Tibial nerve (tissue), 4 donors: ENCODE measurements at regions not wholly inside any gene's neighbourhood (a gene's known extent, or its start where the extent isn't known, plus 50 kb on each side); places are given as distances from the start of the nearest gene placed in this dataset.

Source experiments
- EP300 ChIP-seq, 2 donors: sonication (generic); formaldehyde crosslinking; IDR thresholded peaks; one replicate each; pipeline ENCODE4 v1.6.1; 2017; ENCODE audit warnings: antibody characterized with exemption in 2 of 2, mild to moderate bottlenecking in 1 of 2
- POLR2A ChIP-seq, 2 donors: fragments of 450-650 bp; IDR thresholded peaks; one replicate each; pipeline ENCODE4 v1.6.1; 2017; ENCODE audit warnings: antibody characterized with exemption in 2 of 2, mild to moderate bottlenecking in 2 of 2, moderate library complexity in 2 of 2
- TF ChIP-seq, protein P1 (sequence below), 5 experiments: fragments of 200-600 bp in 3 of 5; fragments of 450-650 bp in 2 of 5; sonication (generic) in 3 of 5; IDR thresholded peaks; one replicate each; pipeline ENCODE4 v1.5.1; 2016 to 2019; ENCODE audit warnings: antibody characterized with exemption in 5 of 5, mild to moderate bottlenecking in 3 of 5, moderate library complexity in 2 of 5

DNA sequence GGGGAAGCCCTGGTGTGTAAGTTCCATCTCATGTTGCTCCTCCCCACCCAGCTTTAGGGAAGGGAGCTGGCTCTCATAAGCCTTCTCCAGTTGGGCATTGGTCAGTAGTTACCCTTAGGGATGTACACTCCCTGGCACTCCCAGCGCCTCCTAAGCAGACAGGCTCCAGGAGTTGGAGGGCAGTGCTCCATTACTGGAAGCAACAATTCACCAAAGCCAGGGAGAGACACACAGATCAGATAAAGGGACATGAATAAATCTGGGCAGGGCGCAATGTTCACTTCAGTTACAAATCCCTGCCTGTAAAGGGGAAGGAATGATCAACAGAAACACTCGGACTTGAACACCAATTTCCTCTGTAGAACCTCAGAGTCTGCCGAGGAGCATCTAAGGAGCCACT lies 169.1 kb upstream of the CTNNB1 start:
- TF ChIP-seq, protein P1, sequence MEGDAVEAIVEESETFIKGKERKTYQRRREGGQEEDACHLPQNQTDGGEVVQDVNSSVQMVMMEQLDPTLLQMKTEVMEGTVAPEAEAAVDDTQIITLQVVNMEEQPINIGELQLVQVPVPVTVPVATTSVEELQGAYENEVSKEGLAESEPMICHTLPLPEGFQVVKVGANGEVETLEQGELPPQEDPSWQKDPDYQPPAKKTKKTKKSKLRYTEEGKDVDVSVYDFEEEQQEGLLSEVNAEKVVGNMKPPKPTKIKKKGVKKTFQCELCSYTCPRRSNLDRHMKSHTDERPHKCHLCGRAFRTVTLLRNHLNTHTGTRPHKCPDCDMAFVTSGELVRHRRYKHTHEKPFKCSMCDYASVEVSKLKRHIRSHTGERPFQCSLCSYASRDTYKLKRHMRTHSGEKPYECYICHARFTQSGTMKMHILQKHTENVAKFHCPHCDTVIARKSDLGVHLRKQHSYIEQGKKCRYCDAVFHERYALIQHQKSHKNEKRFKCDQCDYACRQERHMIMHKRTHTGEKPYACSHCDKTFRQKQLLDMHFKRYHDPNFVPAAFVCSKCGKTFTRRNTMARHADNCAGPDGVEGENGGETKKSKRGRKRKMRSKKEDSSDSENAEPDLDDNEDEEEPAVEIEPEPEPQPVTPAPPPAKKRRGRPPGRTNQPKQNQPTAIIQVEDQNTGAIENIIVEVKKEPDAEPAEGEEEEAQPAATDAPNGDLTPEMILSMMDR (IDR thresholded peaks at IDR 0.05), result no peak
- TF ChIP-seq EP300 (IDR thresholded peaks at IDR 0.05), result no peak
- no peak for TF ChIP-seq POLR2A (IDR thresholded peaks at IDR 0.05)
